GM21723 (cell line): ENCODE measurements at regions not wholly inside any gene's neighbourhood (a gene's known extent, or its start where the extent isn't known, plus 50 kb on each side); places are given as distances from the start of the nearest gene placed in this dataset.

Source experiments
- ATAC-seq: cut with Tn5 transposase; IDR thresholded peaks from one replicate; pipeline ENCODE4 v1.9.1; 2021; ENCODE audit warnings: mild to moderate bottlenecking, moderate library complexity; ENCODE audit not compliant: unreplicated experiment

DNA sequence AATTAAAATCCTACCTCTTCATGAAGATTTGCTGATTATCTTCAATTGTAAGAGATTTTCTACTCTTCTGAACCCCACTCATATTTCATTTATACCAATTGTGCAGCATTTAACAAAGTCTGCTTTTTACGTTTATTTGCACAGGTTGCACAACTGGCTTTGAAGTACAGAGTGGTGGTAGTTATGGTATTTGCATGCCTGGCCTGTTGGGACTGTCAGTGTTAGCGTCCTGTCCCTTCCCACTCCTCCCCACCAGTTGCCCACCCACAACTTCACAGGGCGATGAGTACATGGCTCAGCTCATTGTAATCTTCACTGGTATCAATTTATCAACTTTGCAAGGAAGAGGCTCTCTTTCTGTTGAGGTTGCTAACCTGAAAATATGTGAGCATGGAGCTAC is 372.3 kb downstream of the AASDHPPT start:
- ATAC-seq = no peak

GRCh38 chr11:106451228-106451922 is 373.9 kb downstream of the AASDHPPT start:
- ATAC-seq = no peak

GRCh38 chr11:106456647-106457046 is 379.2 kb downstream of the AASDHPPT start:
- no peak for ATAC-seq

- ATAC-seq = no peak
Observed at GRCh38 chr11:106457727-106458126, 380.3 kb downstream of the AASDHPPT start.

DNA sequence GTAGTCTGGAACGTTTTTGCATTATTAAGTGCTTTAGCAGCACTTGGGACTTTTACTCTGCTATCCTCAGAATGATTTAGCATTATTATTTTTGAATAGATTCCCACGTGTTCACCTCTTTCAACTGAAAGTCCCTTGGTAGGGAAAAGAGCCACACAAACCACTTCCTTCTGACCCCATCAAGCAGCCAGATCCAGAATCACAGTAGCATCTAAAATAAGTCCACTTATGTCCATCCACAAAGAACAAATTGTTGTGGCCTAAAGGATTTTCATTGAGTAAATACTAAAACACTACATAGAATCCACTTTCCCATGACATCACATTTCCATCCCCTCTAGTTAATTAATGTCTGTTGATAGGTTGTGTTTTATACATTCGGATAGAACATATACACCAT is 381.7 kb downstream of the AASDHPPT start:
- ATAC-seq = no peak

DNA sequence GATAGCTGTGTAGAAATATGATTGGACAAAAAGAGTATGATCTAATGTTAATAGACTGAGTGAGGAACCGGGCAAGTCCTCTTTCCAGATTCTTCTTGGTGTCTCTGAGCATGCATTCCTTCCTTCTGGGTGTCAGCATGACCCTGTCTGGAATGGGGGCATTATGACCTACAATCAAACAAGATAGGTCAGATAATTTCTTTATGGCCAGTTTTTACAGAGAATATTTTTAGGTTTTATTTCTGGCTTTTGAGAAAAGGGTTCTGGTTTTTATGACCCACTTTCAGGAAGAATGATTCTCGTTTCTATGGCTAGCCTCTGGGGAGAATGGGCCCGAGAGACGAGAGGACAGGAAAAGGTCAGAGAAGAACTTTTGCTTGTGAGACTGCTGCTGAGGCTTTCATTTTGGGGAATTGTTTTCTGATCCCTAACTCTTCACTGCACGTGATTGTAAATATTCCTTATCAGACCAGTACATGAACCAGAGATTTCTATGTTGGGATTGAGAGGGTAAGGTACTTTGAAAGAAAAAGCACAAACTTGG is 383.8 kb downstream of the AASDHPPT start:
- no peak for ATAC-seq

DNA sequence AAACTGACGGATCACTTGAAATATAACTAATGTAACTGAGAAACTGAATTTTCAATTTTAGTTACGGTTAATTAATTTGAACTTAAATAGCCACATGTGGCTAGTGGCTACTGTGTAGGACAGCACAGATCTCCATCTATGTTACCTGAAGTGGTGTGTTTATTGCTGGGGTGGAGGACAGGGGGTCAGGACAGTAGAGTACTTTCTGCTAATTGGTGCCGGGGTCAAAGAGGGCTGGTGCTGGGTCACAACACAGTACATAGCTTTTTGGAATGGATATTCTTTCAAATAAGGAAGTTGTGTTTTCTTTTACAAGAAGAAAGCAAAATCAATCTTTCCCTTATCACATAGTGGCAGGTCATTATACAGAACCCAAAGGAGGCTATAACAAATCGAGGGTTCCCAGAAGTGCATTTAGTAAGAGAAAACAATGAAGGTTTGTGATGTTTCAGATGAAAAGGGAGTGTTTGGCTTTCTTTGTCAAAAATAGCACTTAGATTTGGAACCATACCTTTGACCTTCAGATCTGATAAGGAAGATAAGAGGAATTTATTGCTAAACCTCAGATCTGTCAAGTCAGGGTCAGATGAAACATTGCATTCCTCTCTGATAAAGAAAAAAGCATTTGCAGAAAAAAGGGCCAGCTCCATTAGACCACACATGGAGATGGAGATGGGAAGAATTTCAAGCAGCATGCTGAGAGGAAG is 384.5 kb downstream of the AASDHPPT start:
- no peak for ATAC-seq

DNA sequence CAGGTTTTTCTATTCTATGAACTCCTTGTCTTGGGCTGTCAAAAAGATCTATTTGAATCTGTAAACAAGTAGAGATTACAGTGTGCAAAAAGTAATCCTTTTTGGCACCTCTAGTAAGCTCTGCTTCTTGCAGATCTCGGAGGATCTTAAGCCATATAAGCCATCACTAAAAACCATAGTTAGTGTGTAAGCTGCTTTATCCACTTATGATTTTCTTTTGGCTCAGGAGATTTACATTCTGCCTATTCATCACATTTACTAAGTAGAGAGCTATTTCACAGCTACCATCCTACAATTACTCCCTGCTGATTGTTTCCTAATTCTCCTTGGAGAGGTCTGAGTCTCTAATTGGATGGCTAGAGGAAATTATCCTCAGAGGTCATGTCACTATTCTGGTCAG is 385.7 kb downstream of the AASDHPPT start:
- no peak for ATAC-seq

DNA sequence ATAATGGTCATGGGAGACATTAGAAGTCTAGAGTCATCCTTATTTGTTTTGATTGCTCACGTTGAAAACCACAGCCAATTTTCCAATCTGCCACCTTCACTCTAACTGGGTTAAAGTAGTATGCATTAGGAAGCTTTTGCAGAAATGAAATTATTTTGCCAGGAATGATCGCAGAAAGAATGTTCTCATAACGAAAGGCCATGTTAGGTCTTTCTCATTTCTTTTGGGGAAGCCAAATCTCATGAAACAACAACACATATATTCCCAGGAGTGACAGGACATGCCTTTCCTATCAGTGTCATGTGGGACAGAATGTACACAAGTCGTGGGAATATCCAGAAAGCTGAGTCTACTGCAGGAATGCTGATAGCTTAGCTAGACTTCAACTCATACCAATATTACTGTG is 386.3 kb downstream of the AASDHPPT start:
- no peak for ATAC-seq

DNA sequence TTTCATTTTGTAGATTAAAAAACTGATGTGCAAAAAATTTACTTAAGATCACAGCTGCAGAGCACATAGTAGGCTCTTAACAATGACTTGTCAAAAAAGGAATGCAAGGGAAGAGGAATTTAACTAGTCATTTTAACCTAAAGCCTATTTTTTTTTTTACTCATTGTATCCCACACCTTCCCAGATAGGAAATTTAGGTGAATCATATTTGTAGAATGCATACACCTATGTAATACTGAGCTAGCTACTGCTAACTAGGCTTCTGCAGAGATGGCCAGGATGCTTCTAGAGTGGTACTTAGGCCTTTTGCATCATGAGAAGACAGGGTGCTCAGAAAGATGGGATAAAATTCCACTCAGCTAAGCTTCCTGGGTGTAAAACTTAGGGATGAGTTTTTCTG is 387.3 kb downstream of the AASDHPPT start:
- ATAC-seq = no peak

- no peak for ATAC-seq
Observed at GRCh38 chr11:106466521-106467080, 389.1 kb downstream of the AASDHPPT start.

GRCh38 chr11:106467501-106467900 is 390.0 kb downstream of the AASDHPPT start:
- ATAC-seq = no peak

- ATAC-seq = no peak
Observed at GRCh38 chr11:106468086-106468485, 390.6 kb downstream of the AASDHPPT start.

DNA sequence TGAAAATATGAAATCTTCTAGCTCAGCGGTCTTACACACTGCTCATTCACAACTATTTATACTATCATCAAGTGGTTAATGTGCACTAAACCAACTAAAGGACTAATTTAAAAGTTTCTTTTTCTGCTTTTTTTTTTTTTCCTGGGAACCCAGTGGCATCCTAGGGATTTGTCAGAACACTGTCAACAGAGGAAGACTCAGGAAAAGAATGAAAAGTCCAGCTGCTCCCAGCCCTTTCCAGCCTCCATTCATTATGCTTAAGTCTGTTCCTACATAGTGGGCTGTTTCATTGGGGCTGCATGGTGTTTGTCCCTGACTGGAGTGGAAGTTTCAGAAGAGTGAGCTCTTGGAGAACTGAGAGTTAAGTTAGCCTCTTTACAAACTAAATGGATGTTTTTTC is 391.1 kb downstream of the AASDHPPT start:
- ATAC-seq = no peak

- ATAC-seq = no peak
Observed at GRCh38 chr11:106470230-106470629, 392.8 kb downstream of the AASDHPPT start.

GRCh38 chr11:106471276-106471675 is 393.8 kb downstream of the AASDHPPT start:
- ATAC-seq = no peak

DNA sequence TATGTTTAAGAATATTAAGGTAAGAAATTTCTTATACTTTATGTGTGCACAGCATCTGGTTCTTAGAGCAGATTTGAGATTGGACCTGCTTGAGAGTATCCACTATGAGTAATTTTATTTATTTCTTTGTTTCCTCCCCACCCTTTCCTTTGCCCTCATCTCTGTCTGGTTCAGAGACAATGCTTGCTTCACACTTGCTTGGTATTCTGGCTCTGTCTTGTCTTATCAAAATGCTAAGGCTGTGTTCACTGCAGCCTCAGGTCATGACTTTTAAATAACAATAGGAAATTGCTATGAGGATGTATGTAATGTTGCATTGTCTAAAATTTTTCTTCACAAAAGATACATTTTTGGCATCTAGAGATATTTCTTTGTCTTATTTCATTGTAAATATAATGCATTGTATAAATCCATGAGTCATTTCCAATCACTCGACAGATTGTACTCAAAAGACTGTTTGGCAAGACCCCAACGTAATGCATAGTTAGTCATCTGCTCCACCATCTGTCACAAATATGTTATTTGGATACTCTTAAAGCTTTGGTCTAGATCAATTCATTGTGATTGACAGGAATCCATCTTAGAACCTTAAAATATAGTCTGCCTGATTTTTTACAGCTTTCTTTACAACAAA is 395.7 kb downstream of the AASDHPPT start:
- no peak for ATAC-seq

DNA sequence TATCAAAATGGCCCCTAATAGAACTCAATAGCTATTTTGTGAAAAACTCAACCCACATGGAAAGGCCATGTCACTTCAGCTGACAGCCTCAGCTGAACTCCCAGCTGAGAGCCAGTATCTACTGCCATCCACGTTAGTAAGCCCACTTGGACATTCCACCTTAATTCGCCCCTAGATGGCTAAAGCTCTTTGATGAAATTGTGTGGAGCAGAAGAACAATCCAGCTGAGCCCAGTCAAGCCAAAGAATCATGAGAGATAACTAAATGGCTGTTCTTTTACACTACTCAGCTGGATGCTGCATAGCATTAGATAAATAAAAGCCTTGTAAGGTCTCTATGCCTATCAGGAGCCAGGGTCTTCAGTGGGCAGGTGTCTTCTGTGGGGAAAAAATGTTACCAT is 396.8 kb downstream of the AASDHPPT start:
- no peak for ATAC-seq

- ATAC-seq = no peak
Observed at GRCh38 chr11:106475181-106475580, 397.7 kb downstream of the AASDHPPT start.

- ATAC-seq = no peak
Observed at GRCh38 chr11:106477776-106478175, 400.3 kb downstream of the AASDHPPT start.

- no peak for ATAC-seq
Observed at GRCh38 chr11:106479646-106480045, 402.2 kb downstream of the AASDHPPT start.
